Stimulated activated CD8-positive, alpha-beta memory T cell treated with anti-CD3 and anti-CD28 coated beads, Interleukin-7, amount 100 ng/mL, for 24 hours (primary cell): ENCODE measurements at regions not wholly inside any gene's neighbourhood (a gene's known extent, or its start where the extent isn't known, plus 50 kb on each side); places are given as distances from the start of the nearest gene placed in this dataset.
"Not testable (repeated sequence)": the region's sequence is repeated elsewhere in the genome, so short reads cannot be mapped to it uniquely, and the experiment has no call there.

Experiments used
- DNase-seq: peaks from one replicate; pipeline ENCODE4 v3.0.0-alpha.2; 2020; ENCODE audit warnings: low read depth

GRCh38 chr15:20346082-20346805 lies 195.4 kb downstream of the GOLGA6L6 start:
- DNase-seq = no peak

- no peak for DNase-seq
These were observed 196.1 kb downstream of the GOLGA6L6 start for GRCh38 chr15:20345401-20345958.

- no peak for DNase-seq
These were observed 196.8 kb downstream of the GOLGA6L6 start for GRCh38 chr15:20344601-20345400.

GRCh38 chr15:20343395-20344211 lies 198.0 kb downstream of the GOLGA6L6 start:
- DNase-seq = not testable (repeated sequence)

GRCh38 chr15:20342601-20343394 lies 198.8 kb downstream of the GOLGA6L6 start:
- DNase-seq = not testable (repeated sequence)

- DNase-seq = no peak
These were observed 199.5 kb downstream of the GOLGA6L6 start for GRCh38 chr15:20341901-20342600.

GRCh38 chr15:20340931-20341661 lies 200.5 kb downstream of the GOLGA6L6 start:
- no peak for DNase-seq

GRCh38 chr15:20340331-20340811 lies 201.2 kb downstream of the GOLGA6L6 start:
- no peak for DNase-seq

- DNase-seq = not testable (repeated sequence)
These were observed 202.4 kb downstream of the GOLGA6L6 start for GRCh38 chr15:20339086-20339791.

GRCh38 chr15:20338671-20339070 lies 202.9 kb downstream of the GOLGA6L6 start:
- not testable (repeated sequence) for DNase-seq

- not testable (repeated sequence) for DNase-seq
These were observed 204.4 kb downstream of the GOLGA6L6 start for GRCh38 chr15:20337238-20337637.

GRCh38 chr15:20334451-20334850 lies 207.1 kb downstream of the GOLGA6L6 start:
- not testable (repeated sequence) for DNase-seq

- DNase-seq = not testable (repeated sequence)
These were observed 215.8 kb downstream of the GOLGA6L6 start for GRCh38 chr15:20325751-20326150.

GRCh38 chr15:20317132-20317531 lies 224.5 kb downstream of the GOLGA6L6 start:
- not testable (repeated sequence) for DNase-seq

- DNase-seq = not testable (repeated sequence)
These were observed 230.5 kb downstream of the GOLGA6L6 start for GRCh38 chr15:20311014-20311680.

- no peak for DNase-seq
These were observed 231.0 kb downstream of the GOLGA6L6 start for GRCh38 chr15:20310603-20311002.

- DNase-seq = not testable (repeated sequence)
These were observed 231.6 kb downstream of the GOLGA6L6 start for GRCh38 chr15:20309966-20310365.

- DNase-seq = not testable (repeated sequence)
These were observed 232.2 kb downstream of the GOLGA6L6 start for GRCh38 chr15:20309395-20309794.
